ENCODE measurements at regions not wholly inside any gene's neighbourhood (a gene's known extent, or its start where the extent isn't known, plus 50 kb on each side); places are given as distances from the start of the nearest gene placed in this dataset.

- TF ChIP-seq CTCF (IDR thresholded peaks at IDR 0.05) (no peak), EZH2 (IDR thresholded peaks at IDR 0.05; ENCODE audit: borderline replicate concordance, insufficient read depth, low read depth, low read length, poor library complexity, severe bottlenecking) (no peak)
Measured at GRCh38 chr4:106423791-106424190, 55.2 kb upstream of the GIMD1 start.

Measured in B cell (primary cell).